HCT116 (cell line): ENCODE measurements at regions not wholly inside any gene's neighbourhood (a gene's known extent, or its start where the extent isn't known, plus 50 kb on each side); places are given as distances from the start of the nearest gene placed in this dataset.

Source experiments
- ATAC-seq: fragments of 200-7000 bp; cut with Tn5 transposase; 2 replicates; pipeline ENCODE4 v1.9.1; 2020; ENCODE audit warnings: mild to moderate bottlenecking, moderate library complexity
- BruUV-seq: library from RNA; stranded (reverse); fragments of 400-500 nt; replicated peaks from 2 replicates; lab custom pipeline; 2021; lab: Mats Ljungman, UMichigan
- CTCF ChIA-PET: fragments of 300-600 bp; sonication (Branson Sonifier 250); formaldehyde crosslinking; loops from one replicate; lab custom pipeline; 2021; ENCODE audit warnings: antibody characterized with exemption; lab: Charles Lee
- POLR2A ChIA-PET: fragments of 300-600, 350-600 bp; sonication (Branson Sonifier 250); formaldehyde crosslinking; loops from one replicate; lab custom pipeline; 2021; ENCODE audit warnings: antibody characterized with exemption; lab: Charles Lee
- RAD21 ChIA-PET, 2 experiments: fragments of 300-600 bp; sonication (Branson Sonifier 250); formaldehyde crosslinking; loops; one replicate each; lab custom pipeline; 2023; ENCODE audit warnings: low total read pairs in 2 of 2; ENCODE audit not compliant: uncharacterized antibody in 2 of 2, unreplicated experiment in 2 of 2, low non-redundant PET in 1 of 2; lab: Charles Lee
- DNase-seq: peaks from one replicate; pipeline ENCODE4 v3.0.0-alpha.2; 2010; ENCODE audit warnings: low read depth, low spot score
- H2AFZ ChIP-seq: fragments of 200-600 bp; shearing (Covaris generic), sonication (generic); 2 replicates; pipeline ENCODE4 v1.6.1; 2017; ENCODE audit warnings: low read depth, mixed run types, mixed read lengths, antibody characterized with exemption, low read length; ENCODE audit not compliant: poor library complexity, severe bottlenecking
- H3K27ac ChIP-seq: 2 replicates; pipeline ENCODE4 v1.5.1; 2012; ENCODE audit warnings: low read depth, low read length
- H3K27me3 ChIP-seq: fragments of 200-600 bp; sonication (generic); 2 replicates; pipeline ENCODE4 v1.6.1; 2016; ENCODE audit warnings: mixed run types, low read length, mixed read lengths; ENCODE audit not compliant: insufficient read depth
- H3K36me3 ChIP-seq, 2 experiments: fragments of 200-500 bp in 1 of 2; fragments of 200-600 bp in 1 of 2; sonication (Bioruptor generic) in 1 of 2; sonication (generic) in 1 of 2; 2 replicates each; pipeline versions ENCODE4 v1.5.1 to v1.6.1; 2014 to 2016; ENCODE audit warnings: low read length in 2 of 2, inconsistent platforms in 1 of 2, mixed read lengths in 1 of 2, mixed run types in 1 of 2; ENCODE audit not compliant: insufficient read depth in 2 of 2, control insufficient read depth in 1 of 2
- H3K4me1 ChIP-seq, 2 experiments: fragments of 200-600 bp in 1 of 2; sonication (generic) in 1 of 2; 2 replicates each; pipeline versions ENCODE4 v1.5.1 to v1.6.1; 2012 to 2017; ENCODE audit warnings: low read length in 2 of 2, inconsistent platforms in 1 of 2, mild to moderate bottlenecking in 1 of 2, mixed read lengths in 1 of 2, mixed run types in 1 of 2, moderate library complexity in 1 of 2; ENCODE audit not compliant: insufficient read depth in 2 of 2, control insufficient read depth in 1 of 2
- H3K4me2 ChIP-seq: fragments of 200-600 bp; sonication (generic); 2 replicates; pipeline ENCODE4 v1.6.1; 2017; ENCODE audit warnings: mixed run types, low read length, mixed read lengths
- H3K4me3 ChIP-seq, 2 experiments: fragments of 200-600 bp in 1 of 2; sonication (generic) in 1 of 2; replicated peaks in 1 of 2; 2 replicates each; pipeline ENCODE4 v1.5.1; 2011 to 2016; ENCODE audit warnings: low read length in 2 of 2, control low read depth in 1 of 2, low read depth in 1 of 2, mild to moderate bottlenecking in 1 of 2, mixed read lengths in 1 of 2, mixed run types in 1 of 2
- H3K79me2 ChIP-seq: fragments of 200-600 bp; sonication (generic); 2 replicates; pipeline ENCODE4 v1.6.1; 2017; ENCODE audit warnings: mild to moderate bottlenecking, mixed run types, low read length, moderate library complexity, mixed read lengths; ENCODE audit not compliant: insufficient read depth
- H3K9ac ChIP-seq: fragments of 200-600 bp; sonication (generic); 2 replicates; pipeline ENCODE4 v1.6.1; 2016; ENCODE audit warnings: low read length, mixed read lengths
- H3K9me2 ChIP-seq: fragments of 200-600 bp; sonication (generic), shearing (Covaris generic); 2 replicates; pipeline ENCODE4 v1.6.1; 2017; ENCODE audit warnings: mixed run types, mild to moderate bottlenecking, moderate library complexity; ENCODE audit not compliant: insufficient read depth
- H3K9me3 ChIP-seq, 2 experiments: fragments of 200-500 bp in 1 of 2; fragments of 200-600 bp in 1 of 2; sonication (Bioruptor generic) in 1 of 2; sonication (generic) in 1 of 2; 2 replicates each; pipeline ENCODE4 v1.6.1; 2014 to 2017; ENCODE audit warnings: low read length in 2 of 2, mixed read lengths in 2 of 2, inconsistent platforms in 1 of 2, low read depth in 1 of 2, mild to moderate bottlenecking in 1 of 2, mixed run types in 1 of 2, moderate library complexity in 1 of 2; ENCODE audit not compliant: control insufficient read depth in 1 of 2, insufficient read depth in 1 of 2
- H4K20me1 ChIP-seq: fragments of 200-600 bp; sonication (generic), shearing (Covaris generic); 2 replicates; pipeline ENCODE4 v1.6.1; 2017; ENCODE audit warnings: mixed run types, mild to moderate bottlenecking, moderate library complexity; ENCODE audit not compliant: insufficient read depth
- ATF3 ChIP-seq: IDR thresholded peaks from 2 replicates; pipeline ENCODE4 v1.6.1; 2012
- CEBPB ChIP-seq: IDR thresholded peaks from 2 replicates; pipeline ENCODE4 v1.6.1; 2012; ENCODE audit warnings: low read depth
- CTCF ChIP-seq, 3 experiments: fragments of 200-600 bp in 1 of 3; sonication (generic) in 1 of 3; IDR thresholded peaks in 2 of 3; conservative IDR thresholded peaks in 1 of 3; 2 replicates each; pipeline ENCODE4 v1.5.1; 2012 to 2017; ENCODE audit warnings: low read depth in 2 of 3, low read length in 2 of 3, antibody characterized with exemption in 1 of 3, borderline replicate concordance in 1 of 3, control low read depth in 1 of 3, mild to moderate bottlenecking in 1 of 3, mixed read lengths in 1 of 3, mixed run types in 1 of 3, moderate library complexity in 1 of 3; ENCODE audit not compliant: insufficient read depth in 1 of 3
- POLR2AphosphoS5 ChIP-seq: IDR thresholded peaks from 2 replicates; pipeline ENCODE4 v1.6.1; 2011; ENCODE audit warnings: mild to moderate bottlenecking, low read depth, low read length, moderate library complexity
- RAD21 ChIP-seq: IDR thresholded peaks from 2 replicates; pipeline ENCODE4 v1.6.1; 2012; ENCODE audit warnings: low read depth, mild to moderate bottlenecking
- SRF ChIP-seq: IDR thresholded peaks from 2 replicates; pipeline ENCODE4 v1.6.1; 2012; ENCODE audit warnings: low read depth
- TCF7L2 ChIP-seq: IDR thresholded peaks from 2 replicates; pipeline ENCODE4 v1.7.0; 2011; ENCODE audit warnings: borderline replicate concordance, inconsistent platforms; ENCODE audit not compliant: insufficient read depth, insufficient read length; ENCODE audit errors: extremely low read depth
- YY1 ChIP-seq: IDR thresholded peaks from 2 replicates; pipeline ENCODE4 v1.6.1; 2011; ENCODE audit warnings: low read length, low read depth, moderate library complexity, mild to moderate bottlenecking; ENCODE audit not compliant: insufficient replicate concordance; ENCODE audit errors: extremely low read depth
- ZBTB33 ChIP-seq: IDR thresholded peaks from 2 replicates; pipeline ENCODE4 v1.6.1; 2011; ENCODE audit warnings: mild to moderate bottlenecking, low read length, moderate library complexity; ENCODE audit not compliant: insufficient replicate concordance; ENCODE audit errors: extremely low read depth
- ZFX ChIP-seq: fragments of 450-650 bp; IDR thresholded peaks from 2 replicates; pipeline ENCODE4 v1.6.1; 2017
- ZNF274 ChIP-seq: fragments of 200-500 bp; sonication (Bioruptor generic); IDR thresholded peaks from 2 replicates; pipeline ENCODE4 v1.6.1; 2014; ENCODE audit warnings: mild to moderate bottlenecking, low read depth, low read length, inconsistent platforms
- intact Hi-C: fragments of 100-400 bp; cut with micrococcal nuclease; formaldehyde crosslinking; loops from 2 replicates; pipeline ENCODE4 v1.10.0; 2022

GRCh38 chr5:159576902-159577301 is 246.6 kb upstream of the IL12B start (continued):
- TF ChIP-seq SRF (no peak), YY1 (no peak), CTCF (IDR thresholded peaks at IDR 0.05 in 2 of 3, conservative IDR thresholded peaks at IDR 0.05 in 1 of 3; ENCODE audit: borderline replicate concordance in 1 of 3, insufficient read depth in 1 of 3, low read depth in 2 of 3, low read length in 2 of 3) (no peak)

- no peaks in the 10 kb centered on the region for H3K9me2 ChIP-seq
- DNase-seq (peak; percentile 94), ATAC-seq (peak; percentile 68)
- H3K4me1 ChIP-seq = peaks cover 28 to 40% of the 10 kb centered on the region in 2 experiments
- H3K36me3 ChIP-seq = no peaks in the 10 kb centered on the region; a peak in 1 of 4 replicates
- H3K27me3 ChIP-seq = no peaks in the 10 kb centered on the region
- H4K20me1 ChIP-seq = no peaks in the 10 kb centered on the region
- POLR2A ChIA-PET = interaction anchor here (1.1 kb wide), 1 partner anchor 10 kb away, joined by 3 read pairs; no protein-coding TSS in a partner anchor
- CTCF ChIA-PET = interaction anchor here (0.5 to 1.7 kb wide), 6 partner anchors 10 to 838 kb away, joined by 3 to 14 read pairs (median 3); no protein-coding TSS in a partner anchor
- H3K9ac ChIP-seq = peak overlapping the region; percentile 2
- peak overlapping the region; percentile 49; the same call in 1 of the 2 replicates for H3K27ac ChIP-seq
- no peaks in the 10 kb centered on the region for H3K79me2 ChIP-seq
- H2AFZ ChIP-seq = no peak overlapping the region
- RAD21 ChIA-PET = interaction anchor here (0.7 to 1.0 kb wide), 5 partner anchors 130 to 406 kb away, joined by 3 to 6 read pairs (median 3); no protein-coding TSS in a partner anchor
- H3K9me3 ChIP-seq = no peaks in the 10 kb centered on the region
- intact Hi-C loops = loop anchor here (1.0 to 5.0 kb wide), 4 partner anchors 129 to 406 kb away; no protein-coding TSS in a partner anchor
- no peak overlapping the region for H3K4me3 ChIP-seq
- peak overlapping the region; percentile 58 for H3K4me2 ChIP-seq
- no TSS peak for BruUV-seq
- TF ChIP-seq POLR2AphosphoS5 (peak; percentile 51), ZBTB33 (no peak), ZFX (no peak), CEBPB (peak; percentile 55), ATF3 (no peak; the same call in 1 of the 2 replicates), TCF7L2 (peak; percentile 15), CTCF (IDR thresholded peaks at IDR 0.05 in 2 of 3, conservative IDR thresholded peaks at IDR 0.05 in 1 of 3; ENCODE audit: borderline replicate concordance in 1 of 3, insufficient read depth in 1 of 3, low read depth in 2 of 3, low read length in 2 of 3) (peak in 2 of 3 experiments; percentile 23 to 39; a peak in 2 of 6 replicates), RAD21 (peak; percentile 54), ZNF274 (no peak)
Measured at GRCh38 chr5:159581502-159582249, 251.4 kb upstream of the IL12B start.
